Caco-2 (cell line): ENCODE measurements at regions not wholly inside any gene's neighbourhood (a gene's known extent, or its start where the extent isn't known, plus 50 kb on each side); places are given as distances from the start of the nearest gene placed in this dataset.

Experiments
- BruUV-seq: library from RNA; stranded (reverse); fragments of 400-500 nt; replicated peaks from 2 replicates; lab custom pipeline; 2021; lab: Mats Ljungman, UMichigan
- CTCF ChIA-PET: fragments of 300-600 bp; sonication (Branson Sonifier 250); formaldehyde crosslinking; loops from one replicate; lab custom pipeline; 2022; ENCODE audit warnings: antibody characterized with exemption; lab: Charles Lee
- POLR2A ChIA-PET: fragments of 300-600 bp; sonication (Branson Sonifier 250); formaldehyde crosslinking; loops from one replicate; lab custom pipeline; 2022; ENCODE audit warnings: antibody characterized with exemption; lab: Charles Lee
- DNase-seq, 2 experiments: peaks; one replicate each; pipeline versions ENCODE4 v3.0.0 to v3.0.0-alpha.2; 2020 to 2022
- H3K27me3 ChIP-seq: replicated peaks from 2 replicates; pipeline ENCODE4 v1.6.0; 2011; ENCODE audit warnings: low read length; ENCODE audit not compliant: control insufficient read depth, insufficient read depth
- H3K36me3 ChIP-seq: 2 replicates; pipeline ENCODE4 v1.5.1; 2011; ENCODE audit warnings: low read length; ENCODE audit not compliant: control insufficient read depth, insufficient read depth
- H3K4me1 ChIP-seq: fragments of 250-450 bp; sonication (Bioruptor Pico); 2 replicates; pipeline ENCODE4 v1.5.1; 2020; ENCODE audit warnings: mild to moderate bottlenecking
- H3K4me3 ChIP-seq: 2 replicates; pipeline ENCODE4 v1.5.1; 2011; ENCODE audit warnings: low read depth, mild to moderate bottlenecking, control low read depth, low read length
- H3K9me3 ChIP-seq: fragments of 250-450 bp; sonication (Bioruptor Pico); 2 replicates; pipeline ENCODE4 v1.5.1; 2020; ENCODE audit warnings: mild to moderate bottlenecking, moderate library complexity
- H3K27ac Mint-ChIP-seq: one replicate; pipeline ENCODE4 v1.8.0; 2022; ENCODE audit warnings: mixed read lengths; ENCODE audit not compliant: unreplicated experiment
- H3K27me3 Mint-ChIP-seq: one replicate; pipeline ENCODE4 v1.8.0; 2022; ENCODE audit warnings: mixed read lengths; ENCODE audit not compliant: insufficient read depth, unreplicated experiment
- H3K36me3 Mint-ChIP-seq: one replicate; pipeline ENCODE4 v1.8.0; 2022; ENCODE audit warnings: mild to moderate bottlenecking, mixed read lengths; ENCODE audit not compliant: insufficient read depth, unreplicated experiment
- H3K4me1 Mint-ChIP-seq: one replicate; pipeline ENCODE4 v1.8.0; 2022; ENCODE audit warnings: low read depth, mixed read lengths; ENCODE audit not compliant: unreplicated experiment
- H3K4me3 Mint-ChIP-seq: one replicate; pipeline ENCODE4 v1.8.0; 2022; ENCODE audit warnings: mild to moderate bottlenecking, moderate library complexity, mixed read lengths; ENCODE audit not compliant: unreplicated experiment
- H3K9me3 Mint-ChIP-seq: one replicate; pipeline ENCODE4 v1.8.0; 2022; ENCODE audit warnings: mixed read lengths; ENCODE audit not compliant: unreplicated experiment
- intact Hi-C: fragments of 100-400 bp; cut with micrococcal nuclease; formaldehyde crosslinking; loops from one replicate; pipeline ENCODE4 v1.10.0; 2022; ENCODE audit not compliant: unreplicated experiment
- TF ChIP-seq, protein P1 (sequence below), 2 experiments: fragments of 200-600 bp in 1 of 2; IDR thresholded peaks; 1 replicate in 1 of 2; 2 replicates in 1 of 2; pipeline versions ENCODE4 v1.5.1 to v1.8.0; 2011 to 2022; ENCODE audit warnings: antibody characterized with exemption in 1 of 2, control low read depth in 1 of 2, inconsistent platforms in 1 of 2, low read depth in 1 of 2, low read length in 1 of 2, mild to moderate bottlenecking in 1 of 2, moderate library complexity in 1 of 2; ENCODE audit not compliant: insufficient read depth in 1 of 2, severe bottlenecking in 1 of 2, unreplicated experiment in 1 of 2

DNA sequence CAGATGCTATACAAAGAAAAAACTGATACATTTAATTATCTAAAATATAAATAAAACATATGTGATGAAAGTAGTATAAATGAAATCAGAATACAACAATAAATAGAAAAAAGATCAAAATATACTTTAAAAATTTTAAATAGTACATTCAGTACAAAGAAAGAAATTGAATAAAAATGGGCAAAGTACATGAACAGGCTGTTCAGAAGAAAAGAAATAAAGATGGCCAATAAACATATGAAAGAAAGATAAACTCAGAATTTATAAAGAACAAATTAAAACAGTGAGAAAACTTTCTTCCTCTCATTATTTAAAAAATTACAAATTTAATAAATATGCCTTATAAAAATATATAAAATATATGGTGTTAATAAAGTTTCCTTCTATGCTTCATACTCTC lies 50.5 kb upstream of the AMOTL1 start:
- ChIA-PET POLR2A (no interaction called here), CTCF (no interaction called here)
- TF ChIP-seq, protein P1, sequence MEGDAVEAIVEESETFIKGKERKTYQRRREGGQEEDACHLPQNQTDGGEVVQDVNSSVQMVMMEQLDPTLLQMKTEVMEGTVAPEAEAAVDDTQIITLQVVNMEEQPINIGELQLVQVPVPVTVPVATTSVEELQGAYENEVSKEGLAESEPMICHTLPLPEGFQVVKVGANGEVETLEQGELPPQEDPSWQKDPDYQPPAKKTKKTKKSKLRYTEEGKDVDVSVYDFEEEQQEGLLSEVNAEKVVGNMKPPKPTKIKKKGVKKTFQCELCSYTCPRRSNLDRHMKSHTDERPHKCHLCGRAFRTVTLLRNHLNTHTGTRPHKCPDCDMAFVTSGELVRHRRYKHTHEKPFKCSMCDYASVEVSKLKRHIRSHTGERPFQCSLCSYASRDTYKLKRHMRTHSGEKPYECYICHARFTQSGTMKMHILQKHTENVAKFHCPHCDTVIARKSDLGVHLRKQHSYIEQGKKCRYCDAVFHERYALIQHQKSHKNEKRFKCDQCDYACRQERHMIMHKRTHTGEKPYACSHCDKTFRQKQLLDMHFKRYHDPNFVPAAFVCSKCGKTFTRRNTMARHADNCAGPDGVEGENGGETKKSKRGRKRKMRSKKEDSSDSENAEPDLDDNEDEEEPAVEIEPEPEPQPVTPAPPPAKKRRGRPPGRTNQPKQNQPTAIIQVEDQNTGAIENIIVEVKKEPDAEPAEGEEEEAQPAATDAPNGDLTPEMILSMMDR (IDR thresholded peaks at IDR 0.05; ENCODE audit: insufficient read depth in 1 of 2, low read depth in 1 of 2, low read length in 1 of 2, severe bottlenecking in 1 of 2, unreplicated experiment in 1 of 2): no peak
- no peak overlapping the region for H3K27ac Mint-ChIP-seq
- H3K4me1 Mint-ChIP-seq: peaks cover 7% of the 10 kb centered on the region
- no peak for DNase-seq
- H3K9me3 Mint-ChIP-seq: peaks cover 10% of the 10 kb centered on the region
- no TSS peak for BruUV-seq
- intact Hi-C loops: no loop called here
- Histone ChIP-seq H3K36me3 (no peaks in the 10 kb centered on the region), H3K27me3 (no peaks in the 10 kb centered on the region), H3K9me3 (peaks cover 6% of the 10 kb centered on the region; the same call in 1 of the 2 replicates), H3K4me1 (no peaks in the 10 kb centered on the region), H3K4me3 (no peak overlapping the region)
- no peaks in the 10 kb centered on the region for H3K36me3 Mint-ChIP-seq
- H3K27me3 Mint-ChIP-seq: peaks cover 2% of the 10 kb centered on the region
- no peak overlapping the region for H3K4me3 Mint-ChIP-seq
